Breast epithelium (tissue), 3 donors: ENCODE measurements at regions not wholly inside any gene's neighbourhood (a gene's known extent, or its start where the extent isn't known, plus 50 kb on each side); places are given as distances from the start of the nearest gene placed in this dataset.

Experiments
- CTCF ChIP-seq, 3 donors: fragments of 450-650 bp; IDR thresholded peaks; one replicate each; pipeline ENCODE4 v1.5.1; 2016 to 2017; ENCODE audit warnings: antibody characterized with exemption in 3 of 3, mild to moderate bottlenecking in 3 of 3, moderate library complexity in 3 of 3
- POLR2A ChIP-seq: fragments of 450-650 bp; IDR thresholded peaks from one replicate; pipeline ENCODE4 v1.6.1; 2016; ENCODE audit warnings: antibody characterized with exemption, mild to moderate bottlenecking, moderate library complexity

- no peak for TF ChIP-seq CTCF (IDR thresholded peaks at IDR 0.05)
- no peak for TF ChIP-seq POLR2A
Observed at GRCh38 chr6:27706431-27706830, 205.8 kb downstream of the OR2B2 start.
